ENCODE measurements at regions not wholly inside any gene's neighbourhood (a gene's known extent, or its start where the extent isn't known, plus 50 kb on each side); places are given as distances from the start of the nearest gene placed in this dataset.

DNA sequence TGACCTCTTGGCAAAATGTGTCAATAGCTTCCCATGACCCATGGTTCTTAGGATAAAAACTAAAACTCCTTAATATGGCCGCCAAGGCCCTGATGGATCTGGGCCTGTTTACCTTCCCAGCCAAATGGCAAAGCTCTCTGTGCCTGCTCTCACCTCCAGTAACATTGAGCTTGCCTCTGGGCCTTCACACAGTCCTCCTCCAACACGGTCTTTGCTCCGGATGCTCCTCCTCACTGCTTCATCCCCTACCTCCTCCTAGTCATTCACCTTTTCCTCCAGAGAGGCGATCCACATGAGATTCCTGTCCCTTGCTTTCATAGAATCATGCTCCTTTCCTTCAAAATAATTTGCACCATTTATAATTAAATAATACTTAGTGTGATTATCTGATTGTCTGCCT, 172.3 kb upstream of the AFDN start:
- no peak overlapping the region for H3K4me3 ChIP-seq
- no peaks in the 10 kb centered on the region for H3K4me1 ChIP-seq
- peaks cover 0 to 9% (median 0%) of the 10 kb centered on the region in 3 donors for H3K27me3 ChIP-seq
- H3K36me3 ChIP-seq = no peaks in the 10 kb centered on the region
- no peaks in the 10 kb centered on the region for H3K9me3 ChIP-seq
- TF ChIP-seq EP300 (IDR thresholded peaks at IDR 0.05) (no peak), POLR2A (IDR thresholded peaks at IDR 0.05) (no peak), CTCF (IDR thresholded peaks at IDR 0.05) (no peak), POLR2AphosphoS5 (IDR thresholded peaks at IDR 0.05) (no peak)
- no peak overlapping the region for H3K27ac ChIP-seq
- WGBS, 2 donors = 93 to 94% methylated on average over 4 of the region's 4 CpGs
- no peak for DNase-seq
- intact Hi-C loops (cut with DNase I) = no loop called here

GRCh38 chr6:167655174-167655821, 171.4 kb upstream of the AFDN start:
- no peak for DNase-seq
- no peaks in the 10 kb centered on the region for H3K36me3 ChIP-seq
- H3K27ac ChIP-seq = no peak overlapping the region
- no peaks in the 10 kb centered on the region for H3K4me1 ChIP-seq
- intact Hi-C loops (cut with DNase I) = no loop called here
- H3K9me3 ChIP-seq = no peaks in the 10 kb centered on the region
- no peak for TF ChIP-seq EP300 (IDR thresholded peaks at IDR 0.05)
- no peak for TF ChIP-seq POLR2AphosphoS5 (IDR thresholded peaks at IDR 0.05)
- TF ChIP-seq CTCF (IDR thresholded peaks at IDR 0.05) = no peak
- TF ChIP-seq POLR2A (IDR thresholded peaks at IDR 0.05) = no peak
- WGBS, 2 donors = 78 to 89% methylated on average over 4 of the region's 4 CpGs
- H3K4me3 ChIP-seq = no peak overlapping the region
- no peaks in the 10 kb centered on the region for H3K27me3 ChIP-seq

GRCh38 chr6:167658106-167658505, 168.6 kb upstream of the AFDN start:
- Histone ChIP-seq H3K27ac (no peak overlapping the region), H3K4me3 (no peak overlapping the region), H3K27me3 (no peaks in the 10 kb centered on the region), H3K36me3 (no peaks in the 10 kb centered on the region), H3K9me3 (no peaks in the 10 kb centered on the region), H3K4me1 (peaks cover 0 to 5% (median 0%) of the 10 kb centered on the region in 4 donors)
- TF ChIP-seq POLR2A (IDR thresholded peaks at IDR 0.05) (no peak), POLR2AphosphoS5 (IDR thresholded peaks at IDR 0.05) (no peak), EP300 (IDR thresholded peaks at IDR 0.05) (no peak), CTCF (IDR thresholded peaks at IDR 0.05) (no peak)
- 97% methylated on average over 5 of the region's 5 CpGs for WGBS, 2 donors
- DNase-seq = no peak
- intact Hi-C loops (cut with DNase I) = no loop called here

DNA sequence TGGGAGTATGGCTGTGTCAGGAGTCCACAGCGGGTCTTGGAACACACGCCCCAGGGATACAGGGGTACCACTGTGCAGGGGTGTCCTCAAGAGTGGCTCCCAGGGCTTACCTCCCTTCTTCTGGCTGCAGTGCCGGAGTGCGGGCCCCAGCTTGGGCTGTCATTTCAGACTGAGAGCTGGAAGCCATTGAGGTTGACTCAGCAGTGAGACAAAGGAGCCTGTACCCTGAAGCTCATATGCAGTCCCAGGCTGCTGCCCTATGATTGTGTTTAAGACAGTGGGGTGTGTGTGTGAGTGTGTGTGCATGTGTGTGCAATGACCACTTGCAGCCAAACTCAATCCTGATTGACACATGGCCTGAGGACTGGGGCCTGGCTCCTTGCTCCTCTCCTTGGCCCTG, 167.7 kb upstream of the AFDN start:
- Histone ChIP-seq H3K27me3 (no peaks in the 10 kb centered on the region), H3K9me3 (no peaks in the 10 kb centered on the region), H3K4me3 (no peak overlapping the region), H3K36me3 (no peaks in the 10 kb centered on the region), H3K27ac (no peak overlapping the region), H3K4me1 (peaks cover 0 to 5% (median 0%) of the 10 kb centered on the region in 4 donors)
- TF ChIP-seq CTCF (IDR thresholded peaks at IDR 0.05) = no peak
- TF ChIP-seq EP300 (IDR thresholded peaks at IDR 0.05) = no peak
- TF ChIP-seq POLR2AphosphoS5 (IDR thresholded peaks at IDR 0.05) = no peak
- TF ChIP-seq POLR2A (IDR thresholded peaks at IDR 0.05) = no peak
- no peak for DNase-seq
- WGBS, 2 donors = 96 to 97% methylated on average over 4 of the region's 4 CpGs
- intact Hi-C loops (cut with DNase I) = no loop called here

DNA sequence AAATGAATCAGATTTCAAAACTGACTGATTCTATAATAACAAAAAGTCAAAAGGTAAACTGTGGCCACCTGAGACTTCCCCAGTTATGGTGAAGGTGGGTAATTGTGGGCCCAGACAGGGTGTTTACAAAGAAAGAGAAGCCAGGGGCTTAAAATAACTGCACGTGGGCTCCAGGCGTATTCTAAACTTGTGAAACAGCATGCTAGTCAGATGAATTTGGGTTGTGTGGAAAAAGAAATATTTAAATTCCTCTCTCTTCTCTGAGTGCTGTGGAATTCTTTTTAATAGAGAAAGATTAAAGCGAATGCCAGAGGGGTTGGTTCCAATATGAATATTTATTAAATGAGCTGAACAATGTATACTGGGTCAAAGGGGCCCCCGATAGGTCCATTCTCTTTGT, 166.3 kb upstream of the AFDN start:
- DNase-seq = no peak
- WGBS, 2 donors = 81 to 88% methylated on average over 4 of the region's 4 CpGs
- no peak overlapping the region for H3K27ac ChIP-seq
- TF ChIP-seq POLR2AphosphoS5 (IDR thresholded peaks at IDR 0.05) = no peak
- no peak for TF ChIP-seq POLR2A (IDR thresholded peaks at IDR 0.05)
- TF ChIP-seq CTCF (IDR thresholded peaks at IDR 0.05) = no peak
- TF ChIP-seq EP300 (IDR thresholded peaks at IDR 0.05) = no peak
- no peak overlapping the region for H3K4me3 ChIP-seq
- H3K4me1 ChIP-seq = peaks cover 0 to 5% (median 0%) of the 10 kb centered on the region in 4 donors
- intact Hi-C loops (cut with DNase I) = no loop called here
- no peaks in the 10 kb centered on the region for H3K36me3 ChIP-seq
- no peaks in the 10 kb centered on the region for H3K27me3 ChIP-seq
- no peaks in the 10 kb centered on the region for H3K9me3 ChIP-seq
